ENCODE measurements at regions not wholly inside any gene's neighbourhood (a gene's known extent, or its start where the extent isn't known, plus 50 kb on each side); places are given as distances from the start of the nearest gene placed in this dataset.
A peak's percentile ranks its signal among the peaks of the same experiment; 100 is the strongest.
"Not testable (repeated sequence)": the region's sequence is repeated elsewhere in the genome, so short reads cannot be mapped to it uniquely, and the experiment has no call there.

DNA sequence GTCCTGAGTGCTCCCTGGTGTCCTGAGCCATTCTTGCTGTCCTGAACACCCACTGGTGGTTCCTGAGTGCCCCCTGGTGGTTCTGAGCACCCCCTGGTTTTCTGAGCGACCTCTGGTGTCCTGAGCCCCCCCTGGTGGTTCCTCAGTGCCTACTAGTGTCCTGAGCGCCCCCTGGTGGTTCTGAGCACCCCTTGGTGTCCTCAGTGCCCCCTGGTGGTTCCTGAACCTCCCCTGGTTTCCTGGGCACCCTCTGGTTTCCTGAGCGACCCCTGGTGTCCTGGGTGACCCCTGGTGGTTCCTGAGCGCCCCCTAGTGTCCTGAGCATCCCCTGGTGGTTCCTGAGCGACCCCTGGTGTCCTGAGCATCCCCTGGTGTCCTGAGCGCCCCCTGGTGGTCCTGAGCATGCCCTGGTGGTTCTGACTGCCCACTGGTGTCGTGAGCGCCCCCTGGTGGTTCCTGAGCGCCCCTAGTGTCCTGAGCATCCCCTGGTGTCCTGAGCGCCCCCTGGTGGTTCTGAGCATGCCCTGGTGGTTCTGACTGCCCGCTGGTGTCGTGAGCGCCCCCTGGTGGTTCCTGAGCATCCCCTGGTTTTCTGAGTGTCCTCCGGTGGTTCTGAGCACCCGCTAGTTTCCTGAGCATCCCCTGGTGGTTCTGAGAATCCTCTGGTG lies 473.1 kb downstream of the TMEM121 start:
- DNase-seq (ENCODE audit: low read depth in 2 of 2), result peak; percentile 72 to 90

DNA sequence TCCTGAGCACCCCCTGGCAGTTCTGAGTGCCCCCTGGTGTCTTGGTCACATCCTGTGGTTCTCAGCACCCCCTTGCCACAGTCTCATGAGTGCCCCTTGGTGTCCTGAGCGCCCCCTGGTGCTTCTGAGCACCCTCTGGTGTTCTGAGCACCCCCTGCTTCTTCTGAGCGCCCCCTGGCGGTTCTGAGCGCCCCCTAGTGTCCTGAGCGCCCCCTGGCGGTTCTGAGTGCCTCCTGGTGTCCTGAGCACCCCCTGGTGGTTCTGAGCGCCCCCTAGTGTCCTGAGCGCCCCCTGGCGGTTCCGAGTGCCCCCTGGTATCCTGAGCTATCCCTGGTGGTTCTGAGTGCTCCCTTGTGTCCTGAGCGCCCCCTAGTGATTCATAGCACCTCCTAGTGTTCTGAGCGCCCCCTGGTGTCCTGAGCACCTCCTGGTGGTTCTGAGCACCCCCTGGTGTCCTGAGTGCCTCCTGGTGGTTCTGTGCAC lies 473.7 kb downstream of the TMEM121 start:
- DNase-seq (ENCODE audit: low read depth in 2 of 2), result peak in 1 of 2 donors; percentile 75

DNA sequence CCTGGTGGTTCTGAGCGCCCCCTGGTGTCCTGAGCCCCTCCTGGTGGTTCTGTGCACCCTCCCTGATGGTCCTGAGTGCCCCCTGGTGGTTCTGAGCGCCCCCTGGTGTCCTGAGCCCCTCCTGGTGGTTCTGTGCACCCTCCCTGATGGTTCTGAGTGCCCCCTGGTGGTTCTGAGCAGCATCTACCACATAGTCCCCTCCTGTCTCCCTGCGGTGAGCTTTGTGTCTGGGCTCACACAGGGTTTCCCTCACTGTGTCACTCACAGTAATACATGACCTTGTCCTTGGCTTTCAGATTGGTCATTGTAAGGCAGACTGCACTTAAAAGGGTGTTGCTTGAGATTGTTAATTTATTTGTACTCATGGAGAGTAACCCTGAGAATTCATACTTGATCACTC lies 474.9 kb downstream of the TMEM121 start:
- not testable (repeated sequence) for DNase-seq (ENCODE audit: low read depth in 2 of 2)

- DNase-seq (ENCODE audit: low read depth in 2 of 2), result no peak
These were observed 477.0 kb downstream of the TMEM121 start for GRCh38 chr14:106003351-106003750.

DNA sequence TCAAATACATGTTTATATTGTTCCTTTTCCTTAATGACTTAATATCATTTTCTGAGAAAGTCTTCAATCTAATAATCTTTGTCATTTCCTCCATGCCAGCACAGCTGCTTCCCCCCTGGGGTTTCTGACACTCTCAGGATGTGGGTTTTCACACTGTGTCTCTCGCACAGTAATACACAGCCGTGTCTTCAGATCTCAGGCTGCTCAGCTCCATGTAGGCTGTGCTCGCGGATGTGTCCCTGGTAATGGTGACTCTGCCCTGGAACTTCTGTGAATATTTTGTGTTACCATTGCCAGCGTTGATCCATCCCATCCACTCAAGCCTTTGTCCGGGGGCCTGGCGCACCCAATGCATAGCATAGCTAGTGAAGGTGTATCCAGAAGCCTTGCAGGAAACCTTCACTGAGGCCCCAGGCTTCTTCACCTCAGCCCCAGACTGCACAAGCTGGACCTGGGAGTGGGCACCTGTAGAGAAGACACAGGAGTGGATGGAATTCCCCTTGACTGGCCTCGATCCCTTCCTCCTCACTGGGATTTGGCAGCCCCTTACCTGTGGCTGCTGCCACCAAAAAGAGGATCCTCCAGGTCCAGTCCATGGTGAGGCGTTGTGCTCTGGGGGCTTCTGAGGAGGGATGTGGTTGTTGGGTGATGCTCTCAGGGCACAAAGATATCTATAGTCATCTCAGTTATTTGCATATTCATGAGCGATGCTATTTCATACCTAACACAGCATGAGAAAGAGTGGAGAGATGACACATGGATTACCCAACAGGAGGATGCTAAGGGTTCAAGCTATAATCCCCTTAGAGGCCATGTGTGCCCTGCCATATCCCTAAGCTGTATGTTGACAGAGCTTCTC lies 478.8 kb downstream of the TMEM121 start:
- DNase-seq (ENCODE audit: low read depth in 2 of 2), result peak; percentile 60 to 63

DNA sequence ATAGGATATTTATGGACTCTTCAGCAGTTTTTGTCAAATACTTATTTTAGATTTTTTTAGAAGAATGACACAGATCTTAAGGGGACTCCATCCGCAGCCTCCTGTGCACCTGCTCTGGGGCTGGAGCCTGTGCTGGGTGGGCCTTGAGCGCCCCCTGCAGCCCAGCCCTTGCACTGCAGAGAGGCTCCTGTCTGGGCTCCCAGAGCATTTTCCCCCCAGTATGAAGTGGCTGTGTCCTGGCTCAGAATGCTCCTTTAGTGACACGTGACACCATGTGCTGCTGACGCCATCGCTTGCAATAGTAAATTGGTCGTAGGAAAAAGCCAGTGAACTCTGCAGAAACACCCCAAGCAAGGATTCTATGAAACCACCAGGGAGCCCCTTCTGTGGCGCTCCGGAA lies 479.7 kb downstream of the TMEM121 start:
- DNase-seq (ENCODE audit: low read depth in 2 of 2), result peak in 1 of 2 donors; percentile 73

- not testable (repeated sequence) for DNase-seq (ENCODE audit: low read depth in 2 of 2)
These were observed 480.3 kb downstream of the TMEM121 start for GRCh38 chr14:106006716-106007115.

DNA sequence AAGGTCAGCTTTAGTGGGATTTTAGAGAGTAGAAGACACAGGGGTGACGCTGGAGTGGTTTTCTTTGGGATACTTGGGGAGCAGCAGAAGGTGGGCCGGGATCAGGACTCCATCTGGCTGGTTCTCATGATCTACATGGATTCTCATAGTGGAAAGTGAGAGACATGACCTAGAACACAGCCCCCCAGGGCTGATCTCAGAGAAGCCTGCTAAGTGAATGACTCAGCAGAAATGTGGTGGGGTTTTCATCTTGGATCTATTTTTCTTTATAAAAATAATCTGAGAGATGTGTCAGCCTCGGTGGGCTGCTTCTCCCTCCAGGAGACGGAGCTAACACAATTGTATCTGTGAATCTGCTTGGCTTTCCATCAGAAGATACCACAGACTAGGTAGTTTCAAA lies 484.4 kb downstream of the TMEM121 start:
- no peak for DNase-seq (ENCODE audit: low read depth in 2 of 2)

DNA sequence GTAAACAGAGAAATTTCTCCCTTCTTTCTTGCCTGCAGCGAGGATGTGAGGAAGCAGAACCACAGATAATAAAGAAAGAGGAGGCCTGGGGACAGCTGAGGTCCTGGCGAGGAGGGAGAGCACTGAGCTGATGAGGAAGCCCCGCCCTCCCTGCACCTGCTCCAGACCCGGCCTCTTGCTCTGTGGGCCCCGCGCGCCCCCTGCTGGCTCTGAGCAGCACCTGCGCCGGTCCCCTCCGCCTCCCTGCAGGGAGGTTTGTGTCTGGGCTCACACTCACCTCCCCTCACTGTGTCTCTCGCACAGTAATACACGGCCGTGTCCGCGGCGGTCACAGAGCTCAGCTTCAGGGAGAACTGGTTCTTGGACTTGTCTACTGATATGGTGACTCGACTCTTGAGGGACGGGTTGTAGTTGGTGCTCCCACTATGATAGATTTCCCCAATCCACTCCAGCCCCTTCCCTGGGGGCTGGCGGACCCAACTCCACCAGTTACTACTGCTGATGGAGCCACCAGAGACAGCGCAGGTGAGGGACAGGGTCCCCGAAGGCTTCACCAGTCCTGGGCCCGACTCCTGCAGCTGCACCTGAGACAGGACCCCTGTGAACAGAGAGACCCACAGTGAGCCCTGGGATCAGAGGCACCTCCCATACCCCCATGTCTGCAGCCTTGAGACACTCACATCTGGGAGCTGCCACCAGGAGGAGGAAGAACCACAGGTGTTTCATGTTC lies 485.4 kb downstream of the TMEM121 start:
- DNase-seq (ENCODE audit: low read depth in 2 of 2), result peak; percentile 75 to 84

- DNase-seq (ENCODE audit: low read depth in 2 of 2), result not testable (repeated sequence)
These were observed 486.0 kb downstream of the TMEM121 start for GRCh38 chr14:106012361-106012725.

GRCh38 chr14:106013879-106014376 lies 487.5 kb downstream of the TMEM121 start:
- DNase-seq (ENCODE audit: low read depth in 2 of 2), result no peak

DNA sequence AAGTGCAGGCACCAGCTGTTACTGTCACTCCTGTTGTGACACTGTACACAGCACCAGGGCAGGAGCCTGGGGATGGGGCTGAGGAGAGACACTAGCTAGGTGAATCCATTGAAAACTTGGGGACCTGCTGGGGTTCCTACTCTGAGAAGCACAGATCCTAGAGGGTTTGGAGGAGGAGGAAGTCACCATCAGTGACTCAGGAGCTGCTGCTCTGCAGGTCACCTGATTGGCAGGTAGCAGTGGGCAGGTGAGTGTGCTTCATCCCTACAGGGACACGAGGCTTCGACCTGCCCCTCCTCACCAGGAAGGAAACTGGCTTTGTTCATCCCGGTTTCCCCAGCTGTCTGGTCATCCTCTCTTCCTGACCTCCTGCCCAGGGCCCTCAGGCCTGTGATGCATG lies 491.6 kb downstream of the TMEM121 start:
- not testable (repeated sequence) for DNase-seq (ENCODE audit: low read depth in 2 of 2)

DNA sequence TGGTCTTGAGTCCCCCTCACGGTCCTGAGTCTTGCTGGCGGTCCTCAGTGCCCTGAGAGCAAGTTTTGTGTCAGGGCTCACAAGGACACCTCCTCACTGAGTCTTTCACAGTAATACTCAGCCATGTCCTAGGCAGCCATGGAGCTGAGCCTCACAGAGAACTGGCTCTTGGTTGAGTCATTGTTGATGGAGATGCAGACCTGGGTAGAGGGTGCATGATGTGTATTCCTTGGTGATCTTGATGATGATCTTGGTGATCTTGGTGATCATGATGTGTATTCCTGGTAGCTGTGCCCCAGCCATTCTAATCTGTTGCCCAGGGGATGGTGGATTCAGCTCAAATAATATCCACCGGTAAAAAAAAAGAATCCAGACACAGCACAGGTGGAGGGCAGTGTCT lies 495.4 kb downstream of the TMEM121 start:
- DNase-seq (ENCODE audit: low read depth in 2 of 2), result no peak

DNA sequence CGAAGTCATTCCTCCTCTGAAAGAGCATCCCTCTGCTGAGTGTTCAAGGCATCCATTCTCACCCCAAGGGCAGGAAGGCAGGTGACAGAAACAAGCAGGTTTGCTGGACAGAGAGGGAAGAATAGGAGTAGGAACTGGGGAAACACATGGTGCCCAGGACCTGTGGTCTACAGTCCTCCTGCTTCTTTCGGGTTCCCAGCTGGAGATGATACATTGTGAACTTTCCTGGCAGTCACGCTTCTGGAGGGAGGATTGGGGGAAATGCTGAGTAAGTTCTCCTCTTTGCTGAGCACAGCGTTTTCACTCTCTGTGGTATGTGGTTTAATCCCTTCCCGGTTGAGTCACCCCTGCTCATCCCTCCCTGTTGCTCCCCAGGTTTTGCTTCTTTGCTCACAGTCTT lies 496.3 kb downstream of the TMEM121 start:
- DNase-seq (ENCODE audit: low read depth in 2 of 2), result not testable (repeated sequence)

- DNase-seq (ENCODE audit: low read depth in 2 of 2), result no peak
These were observed 497.0 kb downstream of the TMEM121 start for GRCh38 chr14:106023411-106023810.

DNA sequence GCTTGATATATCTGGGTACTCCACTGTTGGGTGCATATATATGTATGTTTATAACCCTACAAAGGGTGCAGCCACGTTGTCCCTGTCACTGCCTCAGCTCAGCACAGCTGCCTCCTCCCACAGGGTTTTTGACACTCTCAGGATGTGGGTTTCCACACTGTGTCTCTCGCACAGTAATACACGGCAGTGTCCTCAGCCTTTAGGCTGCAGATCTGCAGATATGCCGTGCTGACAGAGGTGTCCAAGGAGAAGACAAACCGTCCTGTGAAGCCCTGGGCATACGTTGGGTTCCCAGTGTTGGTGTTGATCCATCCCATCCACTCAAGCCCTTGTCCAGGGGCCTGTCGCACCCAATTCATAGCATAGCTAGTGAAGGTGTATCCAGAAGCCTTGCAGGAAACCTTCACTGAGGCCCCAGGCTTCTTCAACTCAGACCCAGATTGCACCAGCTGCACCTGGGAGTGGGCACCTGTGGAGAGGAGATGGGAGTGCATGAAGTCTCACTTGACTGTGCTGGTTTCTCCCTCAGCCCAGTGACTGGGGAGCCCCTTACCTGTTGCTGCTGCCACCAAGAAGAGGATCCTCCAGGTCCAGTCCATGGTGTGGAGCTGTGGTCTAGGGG lies 498.7 kb downstream of the TMEM121 start:
- DNase-seq (ENCODE audit: low read depth in 2 of 2), result no peak

DNA sequence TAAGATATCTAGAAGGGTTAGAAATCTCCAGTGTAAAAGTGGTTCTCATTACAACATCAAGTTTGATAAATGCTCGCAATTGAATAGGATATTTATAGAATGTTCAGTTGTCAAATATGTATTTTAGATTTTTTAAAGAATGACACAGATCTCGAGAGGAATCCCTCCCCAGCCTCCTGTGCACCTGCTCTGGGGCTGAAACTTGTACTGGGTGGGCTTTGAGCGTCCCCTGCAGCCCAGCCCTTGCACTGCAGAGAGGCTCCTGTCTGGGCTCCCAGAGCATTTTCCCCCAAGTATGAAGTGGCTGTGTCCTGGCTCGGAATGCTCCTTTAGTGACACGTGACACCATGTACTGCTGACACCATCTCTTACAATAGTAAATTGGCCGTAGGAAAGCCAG lies 499.6 kb downstream of the TMEM121 start:
- DNase-seq (ENCODE audit: low read depth in 2 of 2), result no peak

GRCh38 chr14:106027759-106028158 lies 501.4 kb downstream of the TMEM121 start:
- DNase-seq (ENCODE audit: low read depth in 2 of 2), result not testable (repeated sequence)

DNA sequence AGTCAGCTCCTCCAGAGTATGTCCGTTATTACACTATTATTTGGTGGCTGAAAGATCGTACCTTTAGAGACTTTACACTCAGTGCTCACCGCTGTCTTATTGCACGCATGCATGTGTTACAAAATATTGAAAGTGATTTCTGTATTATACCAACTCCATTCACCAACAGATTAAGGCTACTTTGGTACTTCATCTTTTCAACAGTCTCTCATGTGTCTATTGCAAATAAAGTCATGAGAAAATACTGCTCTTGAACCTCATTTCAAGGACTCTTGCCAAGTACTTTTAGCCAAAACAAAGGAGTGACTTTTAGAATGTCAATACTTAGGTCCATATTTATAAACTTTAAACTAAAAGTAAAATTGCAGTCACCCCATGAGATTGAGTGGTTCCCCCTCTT lies 503.6 kb downstream of the TMEM121 start:
- no peak for DNase-seq (ENCODE audit: low read depth in 2 of 2)

DNA sequence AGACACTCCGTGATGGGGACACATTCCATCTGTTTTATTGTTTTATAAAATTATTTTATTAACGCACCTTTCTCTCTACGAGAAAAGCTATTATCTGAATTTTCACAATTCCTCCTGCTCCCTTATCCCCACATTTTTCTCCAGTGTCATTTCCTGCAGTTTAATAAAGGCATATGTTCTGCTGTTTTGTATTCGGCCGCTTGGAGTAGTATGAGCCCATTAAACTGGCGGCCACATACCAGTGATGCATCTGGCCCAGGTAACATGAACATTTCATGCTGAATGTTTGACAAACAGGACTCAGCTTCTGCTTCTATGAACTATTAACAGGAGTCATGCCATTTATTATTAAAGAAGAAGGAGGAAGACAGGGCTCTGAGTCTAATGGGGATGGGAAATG lies 511.0 kb downstream of the TMEM121 start:
- DNase-seq (ENCODE audit: low read depth in 2 of 2), result no peak

DNA sequence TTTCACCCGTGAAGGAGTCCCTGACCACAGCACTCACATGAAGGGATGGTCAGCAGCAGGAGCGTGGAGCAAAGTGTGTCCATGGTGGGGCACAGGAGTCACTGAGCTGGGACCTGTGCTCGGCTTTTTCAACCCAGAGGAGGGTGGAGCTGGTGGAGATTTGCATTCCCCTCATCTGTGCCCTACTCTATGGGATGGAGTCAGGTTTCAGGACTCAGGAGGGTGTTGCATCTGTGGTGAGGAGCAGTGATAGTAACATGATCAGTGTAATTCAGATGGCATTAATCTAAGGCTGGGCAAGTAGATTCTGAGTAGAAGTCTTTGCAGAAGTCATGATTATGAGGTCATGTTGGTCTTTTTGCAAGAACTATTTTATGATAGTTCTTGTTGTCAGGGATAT lies 511.9 kb downstream of the TMEM121 start:
- no peak for DNase-seq (ENCODE audit: low read depth in 2 of 2)

GRCh38 chr14:106039400-106039799 lies 513.0 kb downstream of the TMEM121 start:
- DNase-seq (ENCODE audit: low read depth in 2 of 2), result peak; percentile 38 to 66
